ENCODE measurements at regions not wholly inside any gene's neighbourhood (a gene's known extent, or its start where the extent isn't known, plus 50 kb on each side); places are given as distances from the start of the nearest gene placed in this dataset.
"Not testable (repeated sequence)": the region's sequence is repeated elsewhere in the genome, so short reads cannot be mapped to it uniquely, and the experiment has no call there.

DNA sequence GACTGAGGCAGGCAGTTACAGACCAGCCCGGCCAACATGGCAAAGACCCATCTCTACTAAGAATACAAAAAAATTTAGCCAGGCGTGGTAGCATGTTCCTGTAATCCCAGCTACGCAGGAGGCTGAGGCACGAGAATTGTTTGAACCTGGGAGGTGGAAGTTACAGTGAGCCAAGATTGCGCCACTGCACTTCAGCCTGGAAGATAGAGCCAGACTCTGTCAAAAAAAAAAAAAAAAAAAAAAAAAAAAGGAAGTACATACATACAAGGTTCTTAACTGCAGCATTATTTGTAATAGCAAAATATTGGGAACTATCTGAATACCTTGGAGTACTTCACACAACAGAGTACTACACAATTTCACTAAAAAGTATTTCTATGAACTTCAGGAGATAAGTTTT is 183.5 kb upstream of the OLIG3 start:
- Histone ChIP-seq H3K27ac (replicated peaks) (no peak overlapping the region), H3K4me1 (no peaks in the 10 kb centered on the region), H3K4me3 (no peak overlapping the region), H3K9me3 (replicated peaks) (peaks cover 8% of the 10 kb centered on the region), H3K36me3 (no peaks in the 10 kb centered on the region), H3K27me3 (ENCODE audit: low read depth) (no peaks in the 10 kb centered on the region)
- intact Hi-C loops (cut with micrococcal nuclease) = no loop called here
- peak; percentile 31 for DNase-seq
- TF ChIP-seq, protein P1, sequence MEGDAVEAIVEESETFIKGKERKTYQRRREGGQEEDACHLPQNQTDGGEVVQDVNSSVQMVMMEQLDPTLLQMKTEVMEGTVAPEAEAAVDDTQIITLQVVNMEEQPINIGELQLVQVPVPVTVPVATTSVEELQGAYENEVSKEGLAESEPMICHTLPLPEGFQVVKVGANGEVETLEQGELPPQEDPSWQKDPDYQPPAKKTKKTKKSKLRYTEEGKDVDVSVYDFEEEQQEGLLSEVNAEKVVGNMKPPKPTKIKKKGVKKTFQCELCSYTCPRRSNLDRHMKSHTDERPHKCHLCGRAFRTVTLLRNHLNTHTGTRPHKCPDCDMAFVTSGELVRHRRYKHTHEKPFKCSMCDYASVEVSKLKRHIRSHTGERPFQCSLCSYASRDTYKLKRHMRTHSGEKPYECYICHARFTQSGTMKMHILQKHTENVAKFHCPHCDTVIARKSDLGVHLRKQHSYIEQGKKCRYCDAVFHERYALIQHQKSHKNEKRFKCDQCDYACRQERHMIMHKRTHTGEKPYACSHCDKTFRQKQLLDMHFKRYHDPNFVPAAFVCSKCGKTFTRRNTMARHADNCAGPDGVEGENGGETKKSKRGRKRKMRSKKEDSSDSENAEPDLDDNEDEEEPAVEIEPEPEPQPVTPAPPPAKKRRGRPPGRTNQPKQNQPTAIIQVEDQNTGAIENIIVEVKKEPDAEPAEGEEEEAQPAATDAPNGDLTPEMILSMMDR (IDR thresholded peaks at IDR 0.05; ENCODE audit: borderline replicate concordance) = no peak

DNA sequence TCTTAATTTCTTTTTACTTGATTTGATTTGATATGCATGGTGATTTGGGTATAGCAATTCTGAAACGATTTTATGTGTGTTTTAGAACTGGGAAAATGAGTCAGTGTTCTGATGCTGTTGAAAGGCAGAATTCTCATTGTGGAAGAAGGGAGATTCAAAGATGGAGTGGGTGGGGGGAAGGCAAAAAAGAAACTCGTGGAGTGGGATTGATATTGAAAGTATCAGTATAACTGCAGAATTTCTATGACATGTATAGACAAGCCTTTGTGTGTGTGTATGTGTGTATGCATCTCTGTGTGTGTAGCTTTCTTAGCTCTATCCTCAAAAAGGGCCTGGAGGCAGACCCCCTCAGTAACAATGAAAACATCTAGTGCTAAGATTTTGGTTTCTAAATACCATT is 184.3 kb upstream of the OLIG3 start:
- Histone ChIP-seq H3K4me3 (no peak overlapping the region), H3K27me3 (ENCODE audit: low read depth) (no peaks in the 10 kb centered on the region), H3K36me3 (no peaks in the 10 kb centered on the region), H3K9me3 (replicated peaks) (peaks cover 9% of the 10 kb centered on the region), H3K27ac (replicated peaks) (no peak overlapping the region), H3K4me1 (no peaks in the 10 kb centered on the region)
- intact Hi-C loops (cut with micrococcal nuclease) = no loop called here
- no peak for DNase-seq
- TF ChIP-seq, protein P1 (IDR thresholded peaks at IDR 0.05; ENCODE audit: borderline replicate concordance) = no peak

DNA sequence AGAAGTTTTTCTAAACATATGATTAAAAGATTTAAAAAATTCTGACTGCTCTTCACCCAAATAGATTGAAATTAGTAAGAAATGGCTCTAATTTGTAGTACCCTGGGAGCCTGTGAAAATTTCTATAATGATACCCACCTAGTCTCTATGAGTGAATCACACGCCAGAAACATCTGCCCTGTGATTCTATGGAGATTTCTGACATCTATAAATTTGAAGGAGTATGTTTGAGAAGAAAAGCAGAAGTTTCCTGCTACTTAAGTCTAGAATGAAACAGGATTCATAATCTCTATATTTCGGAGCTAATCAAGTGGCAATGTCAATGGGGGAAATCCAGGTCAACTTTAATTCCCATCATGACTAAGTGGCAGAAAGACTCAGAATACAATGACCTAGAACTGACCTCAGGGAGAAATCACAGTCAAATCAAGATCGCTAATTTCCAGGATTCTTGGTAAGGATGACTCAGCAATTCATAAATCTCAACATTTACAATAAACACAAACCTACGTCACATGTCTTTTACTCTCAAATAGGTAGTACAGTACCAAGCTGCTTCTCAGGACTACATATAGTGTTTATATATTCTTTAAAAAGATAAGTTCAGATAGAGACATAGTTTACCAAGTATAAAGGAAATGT is 186.2 kb upstream of the TNFAIP3 start:
- Histone ChIP-seq H3K4me1 (no peaks in the 10 kb centered on the region), H3K36me3 (no peaks in the 10 kb centered on the region), H3K27me3 (ENCODE audit: low read depth) (no peaks in the 10 kb centered on the region), H3K9me3 (replicated peaks) (peaks cover 9% of the 10 kb centered on the region), H3K27ac (replicated peaks) (no peak overlapping the region), H3K4me3 (no peak overlapping the region)
- TF ChIP-seq, protein P1 (IDR thresholded peaks at IDR 0.05; ENCODE audit: borderline replicate concordance) = no peak
- intact Hi-C loops (cut with micrococcal nuclease) = no loop called here
- DNase-seq = no peak

DNA sequence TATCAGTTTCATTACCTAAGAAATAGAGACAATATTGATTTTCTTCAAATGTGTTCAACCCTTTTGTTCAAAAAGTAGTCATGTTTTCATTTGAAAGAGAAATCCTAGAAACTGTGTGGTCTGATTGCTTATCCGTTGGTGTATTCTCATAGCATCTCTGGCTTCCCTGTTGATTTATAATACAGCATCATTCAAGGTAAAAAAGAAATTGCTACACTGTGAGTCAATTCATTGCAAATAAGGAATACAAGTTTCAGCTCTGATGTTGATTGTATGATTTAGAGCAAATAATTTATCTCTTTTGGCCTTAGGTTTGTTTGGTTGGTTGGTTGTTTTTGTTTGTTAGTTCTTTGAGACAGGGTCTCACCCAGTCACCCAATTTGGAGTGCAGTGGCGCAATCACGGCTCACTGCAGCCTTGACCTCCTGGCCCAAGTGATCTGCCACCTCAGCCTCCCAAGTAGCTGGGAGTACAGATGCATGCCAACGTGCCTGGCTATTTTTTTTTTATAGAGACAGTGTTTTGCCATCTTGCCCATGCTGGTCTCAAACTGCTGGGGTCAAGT is 185.5 kb upstream of the TNFAIP3 start:
- TF ChIP-seq, protein P1 (IDR thresholded peaks at IDR 0.05; ENCODE audit: borderline replicate concordance) = no peak
- H3K27me3 ChIP-seq (ENCODE audit: low read depth) = no peaks in the 10 kb centered on the region
- intact Hi-C loops (cut with micrococcal nuclease) = no loop called here

DNA sequence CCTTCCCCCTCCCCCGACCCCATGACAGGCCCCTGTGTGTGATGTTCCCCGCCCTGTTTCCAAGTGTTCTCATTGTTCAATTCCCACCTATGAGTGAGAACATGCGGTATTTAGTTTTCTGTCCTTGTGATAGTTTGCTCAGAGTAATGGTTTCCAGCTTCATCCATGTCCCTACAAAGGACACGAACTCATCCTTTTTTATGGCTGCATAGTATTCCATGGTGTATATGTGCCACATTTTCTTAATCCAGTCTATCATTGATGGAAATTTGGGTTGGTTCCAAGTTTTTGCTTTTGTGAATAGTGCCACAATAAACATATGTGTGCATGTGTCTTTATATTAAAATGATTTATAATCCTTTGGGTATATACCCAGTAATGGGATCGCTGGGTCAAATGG is 184.4 kb upstream of the TNFAIP3 start:
- H3K27ac ChIP-seq (replicated peaks); H3K9me3 ChIP-seq (replicated peaks); intact Hi-C loops (cut with micrococcal nuclease); H3K4me1 ChIP-seq; H3K27me3 ChIP-seq (ENCODE audit: low read depth); H3K36me3 ChIP-seq; DNase-seq; H3K4me3 ChIP-seq: not testable (repeated sequence)

More for the DNA sequence above, 185.5 kb upstream of the TNFAIP3 start:
- Histone ChIP-seq H3K4me1 (no peaks in the 10 kb centered on the region), H3K36me3 (no peaks in the 10 kb centered on the region), H3K4me3 (no peak overlapping the region), H3K27ac (replicated peaks) (no peak overlapping the region), H3K9me3 (replicated peaks) (peaks cover 9% of the 10 kb centered on the region)
- no peak for DNase-seq

DNA sequence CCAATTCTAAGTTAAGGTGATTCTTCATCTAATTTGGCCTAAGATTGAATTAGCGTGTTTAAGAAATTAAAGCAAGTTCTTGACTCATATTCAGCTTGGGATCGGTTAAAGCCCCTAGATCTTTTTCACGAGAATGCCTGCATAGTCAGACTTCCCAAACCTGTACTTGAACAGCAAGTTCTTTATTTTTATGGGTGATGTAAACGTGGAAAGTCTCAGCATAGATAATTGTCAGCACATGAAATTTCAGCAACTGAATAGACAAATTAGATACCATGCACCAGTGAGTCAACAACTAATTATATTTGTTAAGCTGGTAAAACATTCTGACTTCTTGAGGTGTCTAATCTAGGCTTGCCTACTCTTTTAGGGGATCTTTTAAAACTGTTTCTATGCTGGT is 183.1 kb upstream of the TNFAIP3 start:
- H3K27ac ChIP-seq (replicated peaks) = no peak overlapping the region
- peaks cover 9% of the 10 kb centered on the region for H3K9me3 ChIP-seq (replicated peaks)
- no peaks in the 10 kb centered on the region for H3K4me1 ChIP-seq
- H3K36me3 ChIP-seq = no peaks in the 10 kb centered on the region
- TF ChIP-seq, protein P1 (IDR thresholded peaks at IDR 0.05; ENCODE audit: borderline replicate concordance) = no peak
- intact Hi-C loops (cut with micrococcal nuclease) = no loop called here
- DNase-seq = no peak
- H3K27me3 ChIP-seq (ENCODE audit: low read depth) = no peaks in the 10 kb centered on the region
- no peak overlapping the region for H3K4me3 ChIP-seq

Measured in left ventricle myocardium inferior (tissue), 1 donor.